ENCODE measurements at regions not wholly inside any gene's neighbourhood (a gene's known extent, or its start where the extent isn't known, plus 50 kb on each side); places are given as distances from the start of the nearest gene placed in this dataset.

- TF ChIP-seq CTCF (IDR thresholded peaks at IDR 0.05) (no peak), EP300 (IDR thresholded peaks at IDR 0.05) (no peak)
Measured at GRCh38 chr1:58931024-58931423, 147.2 kb upstream of the JUN start.

Measured in tibial nerve (tissue), 4 donors.